ENCODE measurements at regions not wholly inside any gene's neighbourhood (a gene's known extent, or its start where the extent isn't known, plus 50 kb on each side); places are given as distances from the start of the nearest gene placed in this dataset.

DNA sequence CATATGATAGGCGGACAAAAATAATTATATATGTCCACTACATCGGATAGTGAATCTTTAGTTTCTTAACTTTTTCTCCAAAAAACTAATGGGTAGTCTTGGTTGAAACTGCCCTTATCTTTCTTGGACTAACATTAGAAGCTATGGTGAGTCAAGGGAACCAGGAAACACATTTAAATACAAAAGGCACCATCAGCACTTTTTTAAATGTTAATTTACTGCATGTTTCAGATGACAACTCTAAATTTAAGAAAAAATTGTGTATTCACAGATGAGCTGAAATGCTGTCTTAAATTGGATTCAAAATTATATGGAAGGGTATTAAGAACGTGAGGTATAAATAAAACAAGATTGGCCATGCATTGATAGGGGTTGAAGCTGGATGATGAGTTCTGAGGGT is 75.6 kb upstream of the CERS6 start:
- DNase-seq, result no peak

DNA sequence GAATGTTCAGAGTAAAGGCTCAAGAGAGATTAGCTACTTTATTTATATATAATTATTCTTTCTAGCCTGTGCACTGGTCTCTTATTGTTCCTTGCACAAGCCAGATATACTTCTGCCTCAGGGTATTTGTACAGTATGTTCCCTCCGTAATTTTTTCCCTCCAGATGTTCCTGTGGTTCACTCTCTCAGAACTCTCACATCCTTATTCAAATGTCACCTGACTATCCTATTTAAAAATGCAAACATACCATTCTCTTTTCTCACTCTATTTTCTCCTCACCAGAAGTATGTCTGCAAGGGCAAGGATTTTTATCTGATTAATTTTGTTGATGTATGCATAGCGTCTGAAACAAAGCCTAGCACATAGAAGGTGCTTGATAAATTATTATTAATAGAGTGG is 64.0 kb upstream of the CERS6 start:
- no peak for DNase-seq

DNA sequence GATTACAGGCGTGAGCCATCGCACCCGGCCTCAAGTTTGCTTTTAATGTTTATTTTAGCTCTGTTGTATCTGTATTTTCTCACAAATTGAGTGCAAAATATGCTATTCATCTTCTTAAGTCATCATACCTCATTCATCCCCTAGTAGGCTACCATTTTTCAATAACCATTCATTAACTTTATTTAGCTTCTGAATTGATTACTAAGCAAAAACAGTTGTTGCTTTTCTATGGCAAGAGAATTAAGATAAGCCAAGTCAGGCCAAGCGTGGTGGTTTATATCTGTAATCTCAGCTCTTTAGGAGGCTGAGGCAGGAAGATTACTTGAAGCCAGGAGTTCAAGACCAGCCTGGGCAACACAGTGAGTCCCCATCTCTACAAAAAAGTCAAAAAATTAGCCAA is 63.3 kb upstream of the CERS6 start:
- DNase-seq, result no peak

DNA sequence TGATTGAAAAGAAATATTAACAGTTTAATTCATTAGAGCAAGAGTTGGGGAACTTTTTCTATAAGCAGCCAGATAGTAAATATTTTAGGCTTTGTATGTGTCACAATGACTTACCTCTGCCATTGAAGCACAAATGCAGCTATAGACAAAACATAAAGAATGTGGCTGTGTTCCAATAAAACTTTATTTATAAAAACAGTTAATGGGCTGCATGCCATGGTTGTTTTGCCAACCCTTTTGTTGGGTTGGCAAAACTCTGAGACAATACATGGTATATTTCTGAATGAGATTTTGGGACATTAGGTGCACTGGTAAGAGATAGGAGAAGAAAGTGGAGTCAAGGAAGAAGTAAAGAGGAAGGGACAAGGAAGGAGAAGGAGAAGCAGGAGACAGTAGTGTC is 61.8 kb upstream of the CERS6 start:
- DNase-seq, result no peak

DNA sequence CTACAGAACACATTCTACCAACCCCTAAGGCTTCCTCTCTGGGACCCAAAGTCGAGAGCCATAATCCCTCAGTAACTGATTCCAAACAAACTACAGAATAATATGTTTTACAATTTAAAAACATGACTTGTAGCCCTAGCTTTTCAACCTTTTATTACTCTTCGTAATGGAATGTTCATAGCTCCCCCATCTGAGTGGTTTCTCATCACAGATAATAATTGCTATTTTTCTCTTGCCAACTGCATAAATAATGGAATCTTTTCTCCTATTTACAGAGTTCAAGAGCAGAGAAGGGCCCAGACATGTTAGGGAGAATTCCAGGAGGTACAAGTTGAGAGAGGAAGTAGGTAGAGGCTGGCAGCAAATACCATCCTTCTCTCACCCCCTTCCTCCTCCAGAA is 59.9 kb upstream of the CERS6 start:
- DNase-seq, result no peak

DNA sequence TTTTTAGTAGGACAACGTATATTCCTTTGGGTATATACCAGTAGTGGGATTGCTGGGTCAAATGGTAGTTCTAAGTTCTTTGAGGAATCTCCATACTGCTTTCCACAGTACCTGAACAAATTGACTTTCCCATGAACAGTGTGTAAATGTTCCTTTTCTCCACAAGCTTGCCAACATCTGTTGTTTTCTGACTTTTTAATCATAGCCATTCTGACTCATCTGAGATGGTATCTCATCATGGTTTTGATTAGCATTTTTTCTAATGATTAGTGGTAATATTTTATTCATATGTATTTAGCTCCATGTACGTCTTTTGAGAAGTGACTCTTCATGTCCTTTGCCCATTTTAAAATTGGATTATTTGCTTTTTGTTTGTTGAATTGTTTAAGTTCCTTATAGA is 58.4 kb upstream of the CERS6 start:
- DNase-seq, result no peak

DNA sequence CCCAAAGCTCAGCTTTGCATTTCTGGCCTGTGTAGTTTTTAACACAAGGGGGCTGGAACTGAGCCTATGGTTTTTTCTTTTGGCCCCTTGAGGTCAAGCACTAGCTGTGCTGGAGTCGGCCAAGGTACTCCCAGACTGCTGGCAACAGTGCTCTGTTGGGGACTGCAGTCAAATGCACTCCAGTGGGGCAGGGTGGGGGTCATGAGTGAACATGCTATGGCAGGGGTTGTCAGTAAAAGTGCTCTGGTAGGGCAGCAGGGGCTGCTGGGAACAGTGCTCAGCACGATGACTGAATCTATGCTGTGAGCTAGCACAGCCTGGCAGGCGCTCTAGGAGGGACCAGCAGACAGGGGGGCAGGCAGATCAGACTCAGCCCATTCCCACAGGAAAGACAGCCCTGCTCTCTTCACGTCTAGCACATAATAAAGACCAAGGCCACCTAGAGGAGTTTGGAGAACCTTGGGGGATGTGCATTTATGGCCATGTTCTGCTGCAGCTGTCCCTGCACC is 55.0 kb upstream of the CERS6 start:
- no peak for DNase-seq

DNA sequence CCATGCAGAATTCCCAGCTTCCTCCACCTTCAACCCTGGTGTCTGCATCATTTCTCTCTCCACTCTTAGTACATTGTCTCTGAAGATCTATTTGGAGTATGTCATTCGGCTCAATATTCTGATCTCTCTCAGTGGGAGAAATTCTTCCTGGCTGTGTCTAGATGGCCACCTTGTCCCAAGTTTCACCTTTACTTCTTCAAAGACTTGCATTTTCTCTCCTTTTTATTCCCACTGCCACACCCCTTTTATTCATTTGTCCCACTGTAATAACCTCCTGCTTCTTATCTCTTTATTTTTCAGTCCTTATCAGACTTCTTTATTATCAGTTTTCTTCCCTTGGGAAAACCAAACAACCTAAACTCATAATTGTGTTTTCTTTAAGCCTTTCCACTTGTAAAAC is 54.3 kb upstream of the CERS6 start:
- DNase-seq, result no peak

DNA sequence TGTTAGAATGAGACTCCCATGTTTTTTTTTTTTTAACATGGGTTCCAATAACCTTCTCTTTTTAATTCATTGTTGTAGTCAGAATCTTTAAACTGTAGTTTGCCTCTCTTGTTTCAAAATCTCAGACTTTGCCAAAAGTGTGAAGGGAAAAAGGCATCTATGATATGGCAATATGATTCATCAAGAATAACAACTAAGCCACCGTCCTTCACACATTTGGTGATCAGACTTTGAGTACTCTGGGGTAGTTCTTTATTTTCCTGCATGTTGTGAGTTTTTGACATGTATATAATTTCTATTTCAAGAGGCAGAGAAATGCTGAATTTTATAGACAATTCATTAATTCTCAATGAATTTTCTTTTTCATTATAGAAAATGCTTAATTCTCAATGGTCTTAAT is 53.5 kb upstream of the CERS6 start:
- no peak for DNase-seq

DNA sequence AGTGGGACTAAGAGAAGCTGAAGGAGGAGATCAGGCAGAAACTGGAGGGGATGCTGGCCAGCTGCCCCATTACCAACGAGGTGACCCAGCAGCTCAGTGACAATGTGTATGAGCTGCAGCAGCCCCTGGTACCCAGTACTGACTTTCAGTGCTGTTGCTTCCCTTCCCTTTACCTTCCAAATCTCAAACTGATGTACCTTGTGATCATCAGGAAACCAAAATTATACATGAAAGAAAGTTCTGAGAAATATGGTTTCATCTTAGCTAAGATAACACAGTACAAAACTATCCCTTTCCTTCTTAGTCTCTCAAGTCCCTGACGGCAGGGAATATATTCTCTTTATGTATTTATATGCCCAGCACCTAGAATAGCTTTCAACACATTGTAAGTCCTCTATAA is 52.3 kb upstream of the CERS6 start:
- no peak for DNase-seq

DNA sequence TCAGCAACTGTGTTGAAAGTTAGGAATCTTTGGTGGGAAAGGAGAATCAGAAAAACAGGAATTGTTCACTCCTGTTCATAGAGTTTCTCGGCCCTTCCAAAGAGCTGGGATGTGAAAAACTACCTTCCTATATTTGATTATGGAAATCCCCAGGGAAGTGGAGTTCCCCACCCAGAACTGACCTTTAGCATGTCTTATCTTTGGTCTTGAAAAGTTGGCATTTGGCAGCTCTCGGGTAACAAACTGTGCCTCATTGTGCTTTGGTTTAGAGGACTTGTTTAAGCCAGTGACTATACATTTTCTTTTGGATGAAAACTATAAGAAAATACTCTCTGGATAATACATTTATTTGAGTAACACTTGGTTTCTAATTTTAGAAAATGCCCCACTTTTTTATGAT is 51.3 kb upstream of the CERS6 start:
- no peak for DNase-seq
